HG03439 (cell line): ENCODE measurements at regions not wholly inside any gene's neighbourhood (a gene's known extent, or its start where the extent isn't known, plus 50 kb on each side); places are given as distances from the start of the nearest gene placed in this dataset.

Experiments
- ATAC-seq: cut with Tn5 transposase; IDR thresholded peaks from one replicate; pipeline ENCODE4 v1.9.1; 2021; ENCODE audit warnings: mild to moderate bottlenecking, moderate library complexity; ENCODE audit not compliant: unreplicated experiment

GRCh38 chr13:63696055-63696454 is 2280.4 kb upstream of the PCDH20 start:
- ATAC-seq = no peak

GRCh38 chr13:63693696-63694095 is 2278.0 kb upstream of the PCDH20 start:
- no peak for ATAC-seq

- ATAC-seq = no peak
Observed at GRCh38 chr13:63691474-63691873, 2275.8 kb upstream of the PCDH20 start.

- ATAC-seq = no peak
Observed at GRCh38 chr13:63690672-63691071, 2275.0 kb upstream of the PCDH20 start.

GRCh38 chr13:63684822-63685221 is 2269.2 kb upstream of the PCDH20 start:
- no peak for ATAC-seq

GRCh38 chr13:63680704-63681103 is 2265.1 kb upstream of the PCDH20 start:
- no peak for ATAC-seq

GRCh38 chr13:63671296-63671695 is 2255.6 kb upstream of the PCDH20 start:
- ATAC-seq = no peak

GRCh38 chr13:63651394-63651793 is 2235.7 kb upstream of the PCDH20 start:
- ATAC-seq = no peak

GRCh38 chr13:63643543-63643942 is 2227.9 kb upstream of the PCDH20 start:
- no peak for ATAC-seq

- ATAC-seq = peak; percentile 65
Observed at GRCh38 chr13:63636316-63636993, 2220.8 kb upstream of the PCDH20 start.

GRCh38 chr13:63632321-63632720 is 2216.7 kb upstream of the PCDH20 start:
- no peak for ATAC-seq

GRCh38 chr13:63631006-63631405 is 2215.4 kb upstream of the PCDH20 start:
- ATAC-seq = no peak

- no peak for ATAC-seq
Observed at GRCh38 chr13:63629591-63629990, 2213.9 kb upstream of the PCDH20 start.

- ATAC-seq = no peak
Observed at GRCh38 chr13:63628310-63628709, 2212.7 kb upstream of the PCDH20 start.

GRCh38 chr13:63625869-63626268 is 2210.2 kb upstream of the PCDH20 start:
- no peak for ATAC-seq

GRCh38 chr13:63614874-63615612 is 2199.4 kb upstream of the PCDH20 start:
- ATAC-seq = no peak

- no peak for ATAC-seq
Observed at GRCh38 chr13:63607153-63607552, 2191.5 kb upstream of the PCDH20 start.

GRCh38 chr13:63605962-63606361 is 2190.3 kb upstream of the PCDH20 start:
- ATAC-seq = no peak

- no peak for ATAC-seq
Observed at GRCh38 chr13:63605403-63605802, 2189.8 kb upstream of the PCDH20 start.

- no peak for ATAC-seq
Observed at GRCh38 chr13:63595811-63596210, 2180.2 kb upstream of the PCDH20 start.

GRCh38 chr13:63586467-63586866 is 2170.8 kb upstream of the PCDH20 start:
- ATAC-seq = no peak

- no peak for ATAC-seq
Observed at GRCh38 chr13:63578796-63579195, 2163.1 kb upstream of the PCDH20 start.

GRCh38 chr13:63567031-63567430 is 2151.4 kb upstream of the PCDH20 start:
- ATAC-seq = no peak
